Activated naive CD4-positive, alpha-beta T cell treated with anti-CD3 and anti-CD28 coated beads for 36 hours (primary cell): ENCODE measurements at regions not wholly inside any gene's neighbourhood (a gene's known extent, or its start where the extent isn't known, plus 50 kb on each side); places are given as distances from the start of the nearest gene placed in this dataset.

Experiments
- CTCF ChIA-PET: fragments of 350-600 bp; sonication (Branson Sonifier 250); formaldehyde crosslinking; loops from one replicate; lab custom pipeline; 2021; ENCODE audit warnings: antibody characterized with exemption; lab: Charles Lee
- DNase-seq: peaks from one replicate; pipeline ENCODE4 v3.0.0-alpha.2; 2020
- H3K27ac Mint-ChIP-seq: one replicate; pipeline ENCODE4 v1.8.0; 2021; ENCODE audit warnings: mild to moderate bottlenecking, mixed read lengths
- H3K27me3 Mint-ChIP-seq: one replicate; pipeline ENCODE4 v1.8.0; 2021; ENCODE audit warnings: low read depth, mixed read lengths
- H3K36me3 Mint-ChIP-seq: one replicate; pipeline ENCODE4 v1.8.0; 2021; ENCODE audit warnings: low read depth, mixed read lengths
- H3K4me1 Mint-ChIP-seq: one replicate; pipeline ENCODE4 v1.8.0; 2021; ENCODE audit warnings: low read depth, mixed read lengths
- H3K4me3 Mint-ChIP-seq: one replicate; pipeline ENCODE4 v1.8.0; 2021; ENCODE audit warnings: mild to moderate bottlenecking, moderate library complexity, mixed read lengths
- H3K9me3 Mint-ChIP-seq: one replicate; pipeline ENCODE4 v1.8.0; 2021; ENCODE audit warnings: mixed read lengths
- intact Hi-C: fragments of 100-400 bp; cut with micrococcal nuclease; formaldehyde crosslinking; loops from one replicate; pipeline ENCODE4 v1.15.1; 2023

- Mint-ChIP-seq H3K27ac (no peak overlapping the region), H3K36me3 (no peaks in the 10 kb centered on the region), H3K4me3 (no peak overlapping the region), H3K27me3 (peaks cover 30% of the 10 kb centered on the region), H3K4me1 (peaks cover 2% of the 10 kb centered on the region), H3K9me3 (peaks cover 16% of the 10 kb centered on the region)
- intact Hi-C loops = no loop called here
- no peak for DNase-seq
- CTCF ChIA-PET = interaction anchor here (1.0 kb wide), 1 partner anchor 17 kb away, joined by 3 read pairs; no protein-coding TSS in a partner anchor
Measured at GRCh38 chr20:63072991-63073737, 66.4 kb upstream of the BHLHE23 start.

GRCh38 chr20:63072231-63072791 lies 65.5 kb upstream of the BHLHE23 start:
- Mint-ChIP-seq H3K4me3 (no peak overlapping the region), H3K27ac (no peak overlapping the region), H3K4me1 (peaks cover 2% of the 10 kb centered on the region), H3K36me3 (no peaks in the 10 kb centered on the region), H3K27me3 (peaks cover 30% of the 10 kb centered on the region), H3K9me3 (peaks cover 8% of the 10 kb centered on the region)
- no peak for DNase-seq
- CTCF ChIA-PET = interaction anchor here (0.7 to 1.0 kb wide), 2 partner anchors 16 to 22 kb away, joined by 3 to 4 read pairs; no protein-coding TSS in a partner anchor
- intact Hi-C loops = no loop called here

GRCh38 chr20:63071541-63072181 lies 64.9 kb upstream of the BHLHE23 start:
- intact Hi-C loops = no loop called here
- peak overlapping the region; percentile 34 for H3K4me3 Mint-ChIP-seq
- DNase-seq = peak; percentile 31

DNA sequence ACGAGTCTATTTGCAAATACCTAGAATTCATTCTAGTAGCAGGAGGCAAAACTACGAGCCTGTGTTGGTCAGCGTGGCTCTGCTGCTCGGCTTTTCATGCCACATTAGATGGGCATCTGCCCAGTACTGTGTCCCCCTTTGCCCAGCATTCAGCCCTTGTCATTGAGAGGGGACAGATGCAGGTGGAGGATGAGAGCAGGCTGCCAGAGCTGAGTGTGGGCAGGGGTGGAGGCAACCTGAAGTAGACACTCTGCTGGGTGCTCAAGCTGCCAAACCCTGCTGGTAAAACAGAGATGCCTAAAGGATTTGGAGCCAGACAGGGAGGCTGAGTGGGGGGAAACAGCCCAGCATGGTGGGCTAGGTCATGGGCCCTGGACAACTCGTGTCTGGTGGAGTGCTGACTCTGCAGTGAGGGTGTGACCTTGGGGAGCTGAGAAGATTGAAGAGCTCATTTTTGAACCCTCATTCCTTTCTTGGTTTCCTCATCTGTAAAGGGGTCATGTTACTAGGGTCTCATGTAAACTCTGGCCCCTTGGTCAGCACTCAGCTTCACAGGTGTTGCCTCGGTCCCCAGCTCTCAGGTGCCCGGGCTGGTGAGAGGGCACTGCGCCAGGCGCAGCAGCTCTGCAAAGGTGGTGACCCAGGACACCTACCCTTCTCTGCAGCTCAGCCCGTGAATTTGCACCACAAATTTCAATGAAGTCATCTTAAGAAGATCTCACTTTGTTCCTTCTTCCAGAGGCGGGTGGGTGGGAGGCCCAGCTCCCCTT lies 64.2 kb upstream of the BHLHE23 start:
- intact Hi-C loops = no loop called here

More at GRCh38 chr20:63071541-63072181, 64.9 kb upstream of the BHLHE23 start:
- Mint-ChIP-seq H3K27me3 (peaks cover 33% of the 10 kb centered on the region), H3K27ac (no peak overlapping the region), H3K4me1 (peaks cover 2% of the 10 kb centered on the region), H3K9me3 (peaks cover 2% of the 10 kb centered on the region), H3K36me3 (no peaks in the 10 kb centered on the region)
- CTCF ChIA-PET = interaction anchor here (0.7 to 0.9 kb wide), 2 partner anchors 19 to 23 kb away, joined by 4 to 5 read pairs; no protein-coding TSS in a partner anchor

GRCh38 chr20:63070301-63070625 lies 63.5 kb upstream of the BHLHE23 start:
- peaks cover 30% of the 10 kb centered on the region for H3K27me3 Mint-ChIP-seq
- H3K36me3 Mint-ChIP-seq = no peaks in the 10 kb centered on the region
- no peak overlapping the region for H3K4me3 Mint-ChIP-seq
- H3K27ac Mint-ChIP-seq = no peak overlapping the region
- DNase-seq = no peak
- intact Hi-C loops = no loop called here
- CTCF ChIA-PET = no interaction called here
- H3K4me1 Mint-ChIP-seq = peaks cover 2% of the 10 kb centered on the region
- H3K9me3 Mint-ChIP-seq = no peaks in the 10 kb centered on the region

More for the DNA sequence above, 64.2 kb upstream of the BHLHE23 start:
- H3K36me3 Mint-ChIP-seq = no peaks in the 10 kb centered on the region
- no peak for DNase-seq
- peaks cover 30% of the 10 kb centered on the region for H3K27me3 Mint-ChIP-seq
- H3K9me3 Mint-ChIP-seq = no peaks in the 10 kb centered on the region
- peaks cover 2% of the 10 kb centered on the region for H3K4me1 Mint-ChIP-seq
- no peak overlapping the region for H3K4me3 Mint-ChIP-seq
- CTCF ChIA-PET = interaction anchor here (0.9 kb wide), 1 partner anchor 19 kb away, joined by 5 read pairs; no protein-coding TSS in a partner anchor
- H3K27ac Mint-ChIP-seq = no peak overlapping the region

GRCh38 chr20:63068711-63069367 lies 62.1 kb upstream of the BHLHE23 start:
- intact Hi-C loops = no loop called here
- peaks cover 28% of the 10 kb centered on the region for H3K27me3 Mint-ChIP-seq
- DNase-seq = no peak
- no peak overlapping the region for H3K27ac Mint-ChIP-seq
- H3K4me1 Mint-ChIP-seq = peaks cover 2% of the 10 kb centered on the region
- no peak overlapping the region for H3K4me3 Mint-ChIP-seq
- H3K9me3 Mint-ChIP-seq = no peaks in the 10 kb centered on the region
- H3K36me3 Mint-ChIP-seq = no peaks in the 10 kb centered on the region
- CTCF ChIA-PET = no interaction called here

DNA sequence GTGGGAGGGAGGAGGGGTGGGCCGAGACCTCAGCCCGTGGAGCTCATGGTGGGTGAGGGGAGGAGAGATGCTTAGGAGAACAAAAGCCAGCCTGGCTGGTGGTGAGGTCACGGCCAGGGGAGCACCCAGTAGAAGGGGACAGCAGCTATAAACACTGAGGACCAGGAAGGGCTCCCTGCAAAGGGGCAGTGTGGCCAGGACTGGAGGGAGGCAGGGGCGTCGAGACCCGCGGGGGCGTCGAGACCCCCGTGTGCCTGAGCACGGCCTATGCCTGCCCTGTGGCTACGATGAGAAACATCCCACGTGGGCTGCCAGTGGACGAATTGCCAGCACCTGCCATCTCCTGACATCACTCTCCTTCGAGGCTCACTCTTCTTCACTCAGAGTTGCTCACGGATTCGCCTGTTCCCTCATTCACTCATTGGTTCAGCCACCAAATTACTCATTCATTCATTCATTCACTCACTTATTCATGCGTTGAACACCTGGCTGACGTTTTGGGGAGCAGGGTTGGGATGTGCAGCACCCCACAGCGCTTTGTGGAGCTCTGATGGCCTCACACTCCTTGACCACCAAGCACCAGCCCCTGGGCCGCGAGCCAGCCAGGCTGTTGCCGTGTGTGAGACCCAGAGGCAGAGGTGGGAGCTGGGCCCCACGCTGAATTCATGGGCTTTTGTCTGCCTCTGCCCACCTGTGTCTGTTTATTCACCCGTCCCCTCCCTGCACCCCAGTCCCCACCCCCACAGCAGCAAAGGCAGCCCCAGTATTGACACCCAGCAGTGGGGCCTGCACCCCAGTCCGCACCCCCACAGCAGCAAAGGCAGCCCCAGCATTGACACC lies 61.2 kb upstream of the BHLHE23 start:
- no peak overlapping the region for H3K4me3 Mint-ChIP-seq
- H3K27me3 Mint-ChIP-seq = peaks cover 26% of the 10 kb centered on the region
- H3K27ac Mint-ChIP-seq = no peak overlapping the region
- H3K36me3 Mint-ChIP-seq = no peaks in the 10 kb centered on the region
- H3K4me1 Mint-ChIP-seq = peaks cover 2% of the 10 kb centered on the region
- CTCF ChIA-PET = no interaction called here
- no peaks in the 10 kb centered on the region for H3K9me3 Mint-ChIP-seq
- intact Hi-C loops = no loop called here
- DNase-seq = no peak

GRCh38 chr20:63067266-63067635 lies 60.5 kb upstream of the BHLHE23 start:
- no peak overlapping the region for H3K4me3 Mint-ChIP-seq
- peaks cover 2% of the 10 kb centered on the region for H3K4me1 Mint-ChIP-seq
- H3K27me3 Mint-ChIP-seq = peaks cover 20% of the 10 kb centered on the region

DNA sequence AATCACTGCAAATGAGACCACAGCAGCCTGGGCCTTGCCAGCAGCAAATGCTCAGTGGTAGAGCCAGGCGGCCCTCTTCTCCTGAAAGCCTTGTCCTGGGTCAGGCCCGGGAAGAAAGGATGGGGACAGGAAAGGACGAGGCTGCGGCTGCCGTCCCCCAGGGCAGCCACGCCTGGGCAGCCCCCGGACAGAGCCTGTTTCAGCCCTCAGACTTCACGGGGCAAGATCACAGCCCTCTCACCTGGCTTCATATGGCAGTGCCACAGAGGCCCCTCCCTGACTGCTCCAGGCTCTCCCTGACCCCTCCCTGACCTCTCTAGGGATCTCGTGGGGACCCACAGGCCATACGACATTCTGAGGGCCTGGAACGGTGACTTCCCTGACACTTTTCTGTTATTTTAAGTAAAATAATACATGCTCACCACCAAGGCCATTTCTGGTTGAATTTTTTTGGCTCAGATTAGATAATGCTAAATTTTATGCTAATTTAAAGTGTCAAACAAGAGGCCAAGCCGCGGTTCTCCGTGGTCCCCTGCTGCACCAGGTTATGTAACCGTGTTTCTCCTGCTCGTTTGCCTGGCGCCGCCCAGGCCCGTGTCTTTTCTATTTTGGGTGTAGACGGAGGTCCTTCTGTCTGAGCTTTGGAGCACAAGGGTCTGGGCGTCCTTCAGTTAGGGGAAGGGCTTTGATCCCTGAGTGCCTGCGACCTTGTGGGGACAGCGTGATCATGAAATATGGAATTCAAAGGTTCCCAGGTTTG lies 59.9 kb upstream of the BHLHE23 start:
- DNase-seq = no peak
- Mint-ChIP-seq H3K27me3 (peaks cover 21% of the 10 kb centered on the region), H3K36me3 (no peaks in the 10 kb centered on the region), H3K4me3 (no peak overlapping the region), H3K9me3 (no peaks in the 10 kb centered on the region), H3K4me1 (peaks cover 2% of the 10 kb centered on the region), H3K27ac (no peak overlapping the region)
- CTCF ChIA-PET = no interaction called here
- intact Hi-C loops = no loop called here

More at GRCh38 chr20:63067266-63067635, 60.5 kb upstream of the BHLHE23 start:
- intact Hi-C loops = no loop called here
- H3K27ac Mint-ChIP-seq = no peak overlapping the region
- DNase-seq = no peak
- CTCF ChIA-PET = no interaction called here
- no peaks in the 10 kb centered on the region for H3K36me3 Mint-ChIP-seq
- no peaks in the 10 kb centered on the region for H3K9me3 Mint-ChIP-seq

DNA sequence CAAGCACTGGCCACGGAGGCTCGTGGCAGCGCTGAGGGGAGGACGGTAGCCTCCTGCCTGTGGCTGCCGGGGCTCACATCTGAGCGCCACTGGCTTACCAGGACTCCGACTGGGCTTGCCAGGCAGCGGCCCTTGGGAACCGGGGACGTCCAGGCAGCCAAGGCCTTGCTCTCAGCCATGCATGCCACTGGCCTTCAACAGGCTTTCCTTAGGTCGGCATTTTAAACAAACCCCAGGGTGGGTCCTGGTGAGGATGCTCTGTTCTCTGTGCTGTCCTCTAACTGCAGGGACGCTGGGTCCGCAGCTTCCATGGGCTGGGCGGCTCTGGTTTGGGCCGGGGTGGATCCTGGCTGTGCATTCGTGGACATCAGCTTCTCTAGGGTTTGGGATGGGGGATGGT lies 59.1 kb upstream of the BHLHE23 start:
- peaks cover 21% of the 10 kb centered on the region for H3K27me3 Mint-ChIP-seq
- no peak for DNase-seq
- CTCF ChIA-PET = no interaction called here
- H3K9me3 Mint-ChIP-seq = no peaks in the 10 kb centered on the region
- H3K27ac Mint-ChIP-seq = no peak overlapping the region
- no peak overlapping the region for H3K4me3 Mint-ChIP-seq
- H3K4me1 Mint-ChIP-seq = no peaks in the 10 kb centered on the region
- intact Hi-C loops = no loop called here
- no peaks in the 10 kb centered on the region for H3K36me3 Mint-ChIP-seq
